ENCODE measurements at regions not wholly inside any gene's neighbourhood (a gene's known extent, or its start where the extent isn't known, plus 50 kb on each side); places are given as distances from the start of the nearest gene placed in this dataset.

GRCh38 chr12:67504026-67504425, 144.5 kb upstream of the DYRK2 start:
- DNase-seq: no peak

DNA sequence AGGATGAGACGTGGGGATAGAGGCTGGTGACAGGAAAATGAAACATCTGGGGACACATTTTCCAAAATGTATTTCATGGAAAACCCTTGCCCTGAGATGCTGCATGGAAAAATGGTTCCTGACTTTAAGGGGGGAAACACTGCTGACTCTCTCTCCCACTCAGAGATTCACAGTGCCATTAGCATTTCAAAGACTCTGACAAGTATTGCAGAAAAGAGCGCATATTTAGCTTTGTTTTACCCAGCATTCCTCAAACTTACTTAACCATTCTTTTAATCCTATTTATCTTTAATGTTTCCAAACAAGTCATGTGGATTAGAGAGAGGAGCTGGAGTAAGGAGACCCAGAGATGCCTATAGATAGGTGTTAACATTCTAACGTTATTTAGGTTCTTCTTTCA, 141.8 kb upstream of the DYRK2 start:
- no peak for DNase-seq

DNA sequence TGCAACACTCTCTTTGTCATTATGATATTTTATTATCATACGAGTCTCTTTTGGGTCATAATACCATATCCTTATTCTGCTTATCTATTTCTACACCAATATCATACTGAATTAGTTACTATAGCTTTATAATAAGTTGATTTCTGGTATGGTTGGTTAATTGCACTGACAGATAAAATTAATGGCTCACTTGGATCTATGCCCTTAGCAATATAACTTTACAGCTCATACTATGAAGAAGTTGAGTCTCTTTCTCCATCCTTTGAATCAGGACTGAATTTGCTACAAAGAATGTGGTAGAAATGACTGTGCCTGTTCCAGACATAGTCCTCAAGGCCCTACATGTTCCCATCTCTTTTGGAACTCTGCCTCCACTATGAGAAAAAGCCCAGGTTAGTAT, 139.7 kb upstream of the DYRK2 start:
- DNase-seq: no peak

- DNase-seq: peak; percentile 18
These were observed 138.7 kb upstream of the DYRK2 start for GRCh38 chr12:67509666-67510386.

- peak; percentile 30 for DNase-seq
These were observed 136.5 kb upstream of the DYRK2 start for GRCh38 chr12:67512061-67512460.

DNA sequence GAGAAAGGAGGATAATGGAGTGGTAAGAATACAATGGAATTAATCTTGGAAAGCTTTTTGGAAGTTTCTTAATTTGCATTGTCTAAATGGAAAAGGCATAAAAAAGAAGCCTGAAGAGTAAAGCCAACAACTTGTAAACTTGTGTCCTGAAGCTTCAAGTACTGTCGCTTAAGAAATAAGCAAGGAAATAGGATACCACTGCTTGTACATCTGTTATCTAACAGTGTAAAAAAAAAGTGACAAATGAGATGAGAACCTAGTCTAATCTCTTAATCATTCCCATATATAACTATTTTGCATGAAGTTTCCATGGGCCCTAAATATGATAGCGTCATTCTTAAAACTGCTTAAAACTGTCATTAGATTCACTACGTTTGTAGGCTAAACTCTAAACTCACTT, 134.0 kb upstream of the DYRK2 start:
- DNase-seq: no peak

DNA sequence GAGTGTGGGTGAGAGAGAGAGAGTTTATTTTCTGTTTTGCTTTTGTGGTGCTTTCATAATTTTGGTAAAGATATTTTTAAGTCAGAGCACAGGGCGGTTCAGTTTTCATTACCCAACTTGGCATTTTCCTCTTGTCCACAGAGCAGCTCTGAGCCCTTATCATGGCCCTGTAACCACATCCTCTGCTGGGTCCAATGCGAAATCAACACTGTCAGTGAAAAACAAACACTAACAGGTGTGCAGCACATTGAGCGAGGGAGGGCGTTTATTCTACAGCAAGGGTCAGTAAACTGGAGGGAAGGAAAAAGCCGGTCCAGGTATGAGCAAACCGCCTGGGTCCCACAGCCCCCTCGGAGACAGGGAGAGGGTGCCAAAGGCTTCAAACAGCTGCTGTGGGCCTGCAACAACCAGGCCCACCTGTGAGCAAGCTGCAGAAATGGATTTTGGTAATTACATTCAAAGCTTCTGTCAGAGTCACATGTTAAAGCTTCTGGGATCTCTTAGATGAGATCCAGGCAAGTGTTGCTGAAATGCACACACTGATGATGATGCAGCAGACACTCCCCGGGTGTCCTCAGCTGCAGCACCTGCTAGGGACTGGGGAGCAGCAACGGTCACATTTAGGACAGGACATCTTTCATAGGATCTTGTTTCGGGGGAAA, 132.7 kb upstream of the DYRK2 start:
- DNase-seq: no peak

DNA sequence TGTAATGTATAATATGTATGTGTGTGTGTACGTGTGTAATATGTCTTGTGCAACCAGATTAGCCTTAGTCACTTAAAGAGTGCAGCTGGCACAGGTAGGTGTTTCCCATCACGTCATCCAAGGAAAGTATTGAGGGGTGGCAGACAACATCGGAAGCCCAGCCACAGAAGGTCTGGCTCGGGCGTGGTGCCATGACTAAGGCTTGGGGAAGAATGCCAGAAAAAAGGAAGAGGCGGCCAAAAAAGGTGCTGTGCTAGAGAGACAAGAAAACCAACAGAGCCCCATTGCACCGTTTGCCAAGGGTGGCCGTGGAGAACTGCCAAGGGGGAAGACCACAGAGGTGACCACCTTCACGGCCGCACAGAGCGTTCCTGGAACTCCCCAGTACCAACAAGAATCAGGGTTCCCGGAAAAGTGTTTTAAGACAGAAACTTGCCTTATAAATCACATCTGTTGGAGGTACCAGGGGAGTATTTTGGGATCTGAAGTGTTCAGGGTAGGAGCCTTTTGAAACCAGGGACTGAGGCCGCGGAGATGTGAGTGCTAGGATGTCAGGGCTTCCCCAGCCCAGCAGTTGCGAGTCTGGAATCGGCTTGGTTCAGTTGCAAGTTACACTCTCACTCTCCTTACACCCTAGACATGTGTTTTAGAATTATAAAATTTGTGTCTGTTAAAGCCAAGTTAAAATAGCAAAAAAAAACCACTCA, 131.2 kb upstream of the DYRK2 start:
- DNase-seq: peak; percentile 7

- no peak for DNase-seq
These were observed 128.8 kb upstream of the DYRK2 start for GRCh38 chr12:67519484-67520433.

DNA sequence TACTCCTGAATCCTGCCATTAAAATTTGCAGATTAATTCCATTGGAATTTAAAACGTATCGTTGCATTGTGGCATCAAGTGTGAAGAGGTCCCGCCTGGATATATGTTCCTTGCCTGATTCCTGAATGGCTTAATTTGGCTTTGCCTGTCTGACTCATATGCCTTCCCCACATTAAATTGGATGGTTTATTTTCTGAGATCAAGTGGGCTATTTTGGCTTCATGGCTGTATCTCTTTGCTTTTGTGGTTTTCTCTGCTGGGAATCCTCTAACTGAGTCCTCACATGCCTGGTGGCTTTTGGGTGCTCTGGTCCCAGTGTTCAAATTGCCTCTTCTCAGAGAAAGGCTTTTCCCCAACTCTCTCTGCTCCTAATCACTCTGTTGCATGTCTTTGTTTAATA, 127.9 kb upstream of the DYRK2 start:
- peak; percentile 58 for DNase-seq

- no peak for DNase-seq
These were observed 126.3 kb upstream of the DYRK2 start for GRCh38 chr12:67522222-67522621.

GRCh38 chr12:67523538-67523937, 125.0 kb upstream of the DYRK2 start:
- DNase-seq: no peak

GRCh38 chr12:67524861-67525616, 123.5 kb upstream of the DYRK2 start:
- no peak for DNase-seq

DNA sequence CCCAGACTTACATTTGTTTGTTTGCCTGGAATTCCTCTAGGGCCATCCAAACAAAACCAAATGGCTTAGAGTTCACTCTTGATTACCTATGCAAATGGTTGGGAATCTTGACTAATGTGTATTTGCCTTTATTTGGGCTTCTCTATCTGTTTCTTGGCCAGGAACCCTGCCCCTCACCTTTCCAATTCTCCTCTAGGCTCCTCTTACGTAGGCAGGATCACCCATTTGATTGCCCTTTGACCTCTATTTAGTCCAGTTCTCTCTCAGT, 123.0 kb upstream of the DYRK2 start:
- DNase-seq: no peak

GRCh38 chr12:67526129-67526528, 122.4 kb upstream of the DYRK2 start:
- DNase-seq: no peak

- DNase-seq: peak; percentile 29
These were observed 117.5 kb upstream of the DYRK2 start for GRCh38 chr12:67531051-67531450.

DNA sequence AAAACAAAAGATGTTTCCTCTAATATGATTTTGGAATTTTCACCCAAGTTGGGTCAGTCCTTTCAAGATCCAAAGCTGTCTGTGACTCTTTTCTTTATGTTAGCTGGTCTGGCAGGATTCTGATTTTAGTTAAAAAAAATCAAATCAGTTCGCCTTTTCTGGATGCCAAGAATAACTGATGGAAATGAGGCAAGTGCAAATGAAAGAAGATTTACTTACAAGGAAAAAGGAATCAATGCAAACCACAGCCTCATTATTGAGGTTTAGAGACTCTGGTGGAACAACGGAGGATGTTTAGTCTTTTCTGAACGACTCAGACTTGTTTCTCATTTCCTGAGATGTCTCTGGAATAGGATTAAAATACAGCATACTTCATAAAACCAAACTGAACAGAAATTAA, 117.0 kb upstream of the DYRK2 start:
- DNase-seq: peak; percentile 60

DNA sequence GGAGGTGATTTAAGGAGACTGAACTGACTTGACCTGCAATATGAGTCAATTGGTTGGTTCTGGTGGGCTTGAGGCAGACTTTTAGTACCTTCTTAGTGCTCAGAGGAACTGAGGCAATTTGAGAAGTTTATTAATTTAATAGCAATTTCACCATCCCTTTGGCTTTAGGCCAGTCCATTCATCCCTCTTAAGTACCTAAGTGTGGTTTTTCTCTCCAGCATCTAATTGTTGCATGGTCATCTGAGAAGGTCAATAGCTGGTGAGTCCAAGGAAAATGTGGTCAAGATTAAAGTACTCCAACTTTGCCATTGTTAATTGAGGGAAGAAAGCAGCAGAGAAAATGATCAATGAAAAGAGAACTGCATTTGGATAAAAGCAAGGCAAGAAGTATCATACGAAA, 115.4 kb upstream of the DYRK2 start:
- DNase-seq: no peak

- no peak for DNase-seq
These were observed 114.5 kb upstream of the DYRK2 start for GRCh38 chr12:67534046-67534445.

DNA sequence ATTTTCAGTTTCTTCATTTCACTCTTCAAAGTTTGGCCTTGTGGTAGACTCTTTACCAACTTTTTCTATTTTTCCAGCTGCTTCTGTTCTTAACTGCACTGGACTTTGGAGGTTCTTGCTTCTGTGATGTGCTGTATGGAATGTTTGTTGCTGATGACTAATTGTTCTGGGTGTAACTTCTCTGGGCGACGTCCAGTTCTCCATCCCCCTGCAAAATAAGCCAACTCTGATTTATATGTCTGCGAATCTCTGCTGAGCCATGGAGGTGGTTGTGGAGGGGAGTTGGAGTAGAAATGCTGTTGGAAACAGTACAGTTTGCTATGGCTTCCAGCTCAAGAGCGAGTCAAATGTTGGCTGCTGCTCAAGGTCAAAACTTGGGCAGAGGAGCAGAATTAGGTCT, 113.9 kb upstream of the DYRK2 start:
- peak; percentile 94 for DNase-seq

- DNase-seq: no peak
These were observed 113.4 kb upstream of the DYRK2 start for GRCh38 chr12:67535176-67535575.

DNA sequence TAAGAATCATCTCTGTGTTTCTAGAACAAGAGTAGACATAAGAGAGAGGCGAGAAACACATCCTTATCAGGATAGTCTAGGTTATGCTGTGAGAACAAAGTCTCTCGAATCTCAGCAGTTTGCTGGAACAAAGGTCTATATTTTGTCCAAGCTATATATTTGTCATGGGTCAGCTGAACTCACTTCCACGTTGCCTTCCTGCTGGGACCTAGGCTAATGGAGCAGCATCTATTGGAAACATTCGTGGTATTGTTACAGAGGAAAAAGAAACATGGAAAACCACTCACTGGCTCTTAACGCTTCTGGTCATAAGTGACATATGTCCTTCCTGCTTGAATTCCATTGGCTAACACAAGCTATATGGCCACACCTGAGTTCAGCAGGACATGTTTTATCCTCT, 112.6 kb upstream of the DYRK2 start:
- DNase-seq: no peak
